ENCODE measurements at regions not wholly inside any gene's neighbourhood (a gene's known extent, or its start where the extent isn't known, plus 50 kb on each side); places are given as distances from the start of the nearest gene placed in this dataset.
"Not testable (repeated sequence)": the region's sequence is repeated elsewhere in the genome, so short reads cannot be mapped to it uniquely, and the experiment has no call there.

DNA sequence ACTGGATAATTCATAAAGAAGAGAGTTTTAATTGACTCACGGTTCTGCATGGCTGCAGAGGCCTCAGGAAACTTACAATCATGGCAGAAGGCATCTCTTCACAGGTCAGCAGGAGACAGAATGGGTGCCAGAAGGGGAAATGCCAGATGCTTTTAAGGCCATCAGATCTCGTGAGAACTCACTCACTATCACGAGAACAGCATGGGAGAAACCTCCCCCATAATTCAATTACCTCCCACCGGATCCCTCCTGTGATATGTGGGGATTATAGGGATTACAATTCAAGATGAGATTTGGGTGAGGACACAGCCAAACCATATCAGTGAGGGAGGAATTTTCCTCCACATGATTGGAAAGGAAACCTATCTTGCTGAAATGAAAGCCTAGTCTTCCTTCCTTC is 108.1 kb upstream of the TMEM132E start:
- not testable (repeated sequence) for DNase-seq

DNA sequence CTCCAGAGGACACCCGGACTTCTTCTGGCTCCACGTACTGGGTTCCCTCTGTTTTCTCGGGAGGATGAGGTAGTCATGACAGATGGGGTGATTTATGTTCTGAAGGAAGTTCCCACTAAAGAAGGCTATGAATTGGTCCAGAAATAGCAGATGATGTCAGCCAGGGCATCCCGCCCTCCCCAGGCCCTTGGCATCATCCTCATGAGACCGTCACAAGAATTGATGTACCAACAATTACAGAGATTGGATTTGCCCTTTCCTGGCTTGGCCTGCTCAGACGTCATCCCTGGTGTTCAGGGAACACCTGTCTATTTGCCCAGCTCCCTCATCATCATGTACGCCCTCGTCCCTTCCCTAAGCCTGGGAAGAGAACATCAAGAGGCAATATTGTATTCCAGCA is 102.8 kb upstream of the CCL1 start:
- DNase-seq, result no peak

DNA sequence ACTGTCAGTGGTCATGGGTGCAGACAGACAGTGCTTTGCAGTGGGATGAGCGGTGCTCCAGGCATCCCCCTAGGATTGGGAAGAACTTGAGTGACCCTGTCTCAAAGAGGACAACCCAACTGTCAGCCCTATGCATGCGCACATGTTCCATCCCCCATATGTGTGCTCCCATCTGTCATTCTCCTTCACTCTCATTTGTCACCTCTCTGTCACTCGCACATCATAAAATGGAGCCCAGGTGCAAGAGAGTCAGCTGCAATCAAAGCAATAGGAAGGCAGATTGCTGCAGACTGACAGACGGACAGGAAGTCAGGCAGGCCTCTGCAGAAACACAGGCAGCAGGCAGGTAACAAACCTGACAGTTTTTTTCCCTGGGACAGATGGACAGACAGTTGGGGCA is 101.8 kb upstream of the CCL1 start:
- no peak for DNase-seq

DNA sequence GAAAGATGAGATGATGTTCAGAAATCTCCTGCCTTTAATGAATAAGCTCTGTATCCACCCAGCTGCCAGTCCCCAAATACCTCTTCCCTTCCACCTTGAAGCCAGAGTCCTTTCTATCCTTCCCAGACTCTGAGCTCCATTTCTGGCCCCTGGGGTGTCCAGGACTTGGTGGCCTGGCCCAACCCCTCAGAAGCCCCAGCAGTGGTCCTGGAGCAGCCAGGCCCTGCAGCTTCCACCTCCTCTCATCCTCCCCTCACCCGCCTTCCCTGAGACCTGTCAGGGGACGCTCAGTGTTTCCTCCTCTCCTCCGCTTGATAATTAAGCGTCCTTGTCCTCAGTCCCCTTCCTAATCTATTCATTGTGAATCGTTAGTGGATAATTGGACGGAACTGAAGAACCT is 95.2 kb upstream of the CCL1 start:
- DNase-seq, result no peak

DNA sequence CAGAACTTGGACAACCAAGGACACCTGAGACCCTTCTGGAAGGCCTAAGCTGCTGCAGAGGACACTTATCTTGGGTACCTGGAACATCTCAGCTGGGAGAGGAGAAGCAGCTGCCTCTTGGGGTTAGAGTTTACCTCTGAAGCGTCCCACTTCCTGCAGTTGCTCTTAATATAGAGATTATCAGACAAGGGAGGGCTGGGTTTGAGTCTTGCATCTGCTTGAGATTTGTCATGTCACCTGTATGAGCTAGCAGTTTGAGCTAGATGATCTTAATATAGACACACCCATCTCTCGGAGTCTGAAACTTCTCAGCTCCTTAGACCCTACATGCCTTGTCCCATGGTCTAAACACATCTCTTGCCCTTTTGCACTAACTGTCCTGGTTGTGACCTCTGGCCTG is 93.1 kb upstream of the CCL1 start:
- no peak for DNase-seq

DNA sequence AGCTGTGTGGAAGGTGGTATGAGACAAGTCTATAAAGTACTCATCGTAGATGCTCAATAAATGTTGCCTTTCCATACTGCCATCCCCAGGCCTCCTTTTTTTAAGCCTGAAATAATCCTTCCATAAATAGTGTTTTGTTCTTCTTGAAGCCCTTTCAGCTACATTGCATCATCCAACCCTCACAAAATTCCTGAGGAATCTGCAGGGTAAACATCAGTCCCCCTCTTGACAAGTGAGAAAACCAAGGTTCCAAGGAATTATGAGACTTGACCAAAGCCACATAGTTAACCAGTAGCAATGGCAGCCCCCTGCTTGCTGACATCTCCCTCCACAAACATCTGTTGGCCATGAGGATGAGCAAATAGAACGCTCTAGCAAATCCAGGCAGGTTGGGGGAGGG is 89.7 kb upstream of the CCL1 start:
- DNase-seq, result no peak

DNA sequence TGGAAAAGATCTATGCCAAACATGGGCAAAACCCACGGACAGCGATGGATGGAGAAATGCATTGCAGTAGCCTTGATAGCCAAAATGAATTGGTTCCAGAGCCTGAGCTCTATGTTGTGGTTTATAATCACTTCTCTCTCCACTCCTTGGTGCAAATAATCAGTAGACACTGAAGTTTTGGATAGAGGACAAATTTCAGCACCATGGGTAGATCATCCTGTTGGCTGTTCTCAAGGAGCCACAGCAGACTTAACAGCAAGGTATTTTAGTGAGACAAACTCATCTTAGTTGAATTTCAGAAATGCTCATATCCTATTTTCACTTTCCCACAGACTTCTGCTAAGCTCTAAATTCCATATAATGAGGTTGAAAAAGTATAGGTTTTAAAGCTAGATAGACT is 88.3 kb upstream of the CCL1 start:
- DNase-seq, result no peak

DNA sequence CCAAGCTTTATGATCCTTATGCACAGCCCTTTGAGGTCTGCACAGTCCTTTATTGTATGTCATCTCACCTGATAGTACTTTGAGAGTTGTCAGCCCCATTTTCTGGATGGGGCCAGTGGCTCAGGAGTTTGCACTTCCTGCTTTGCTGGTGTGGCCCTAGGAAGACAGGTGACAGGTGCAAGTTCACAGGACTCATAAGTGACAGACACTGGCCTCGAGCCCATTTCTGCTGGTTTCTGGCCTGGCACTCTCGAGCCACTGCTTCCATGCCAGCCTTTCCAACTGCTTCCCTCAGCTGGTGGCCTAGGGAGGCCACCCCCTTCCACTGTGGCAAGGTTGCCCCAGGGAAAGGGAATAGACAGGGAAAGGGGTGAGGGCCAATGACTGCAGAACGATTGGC is 84.4 kb upstream of the CCL1 start:
- no peak for DNase-seq

DNA sequence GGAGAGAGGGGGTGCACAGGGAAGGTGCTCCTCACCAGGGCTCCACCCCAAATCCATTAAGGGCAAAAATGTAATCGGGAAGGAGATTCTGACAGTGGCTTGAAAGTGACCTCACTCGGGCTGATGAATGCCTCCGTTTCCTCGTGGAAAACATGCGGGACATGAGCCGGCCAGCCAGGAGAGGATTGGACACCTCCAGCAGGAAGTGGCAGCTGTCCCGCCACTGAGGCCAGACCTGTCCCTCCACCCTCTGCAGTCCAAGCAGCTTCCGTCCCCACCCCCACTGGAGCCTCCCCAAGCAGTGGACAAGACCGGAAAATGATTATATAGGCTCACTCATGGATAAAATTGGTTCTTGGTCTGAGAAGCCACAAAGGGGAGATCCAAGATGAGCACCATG is 82.1 kb upstream of the CCL1 start:
- no peak for DNase-seq

DNA sequence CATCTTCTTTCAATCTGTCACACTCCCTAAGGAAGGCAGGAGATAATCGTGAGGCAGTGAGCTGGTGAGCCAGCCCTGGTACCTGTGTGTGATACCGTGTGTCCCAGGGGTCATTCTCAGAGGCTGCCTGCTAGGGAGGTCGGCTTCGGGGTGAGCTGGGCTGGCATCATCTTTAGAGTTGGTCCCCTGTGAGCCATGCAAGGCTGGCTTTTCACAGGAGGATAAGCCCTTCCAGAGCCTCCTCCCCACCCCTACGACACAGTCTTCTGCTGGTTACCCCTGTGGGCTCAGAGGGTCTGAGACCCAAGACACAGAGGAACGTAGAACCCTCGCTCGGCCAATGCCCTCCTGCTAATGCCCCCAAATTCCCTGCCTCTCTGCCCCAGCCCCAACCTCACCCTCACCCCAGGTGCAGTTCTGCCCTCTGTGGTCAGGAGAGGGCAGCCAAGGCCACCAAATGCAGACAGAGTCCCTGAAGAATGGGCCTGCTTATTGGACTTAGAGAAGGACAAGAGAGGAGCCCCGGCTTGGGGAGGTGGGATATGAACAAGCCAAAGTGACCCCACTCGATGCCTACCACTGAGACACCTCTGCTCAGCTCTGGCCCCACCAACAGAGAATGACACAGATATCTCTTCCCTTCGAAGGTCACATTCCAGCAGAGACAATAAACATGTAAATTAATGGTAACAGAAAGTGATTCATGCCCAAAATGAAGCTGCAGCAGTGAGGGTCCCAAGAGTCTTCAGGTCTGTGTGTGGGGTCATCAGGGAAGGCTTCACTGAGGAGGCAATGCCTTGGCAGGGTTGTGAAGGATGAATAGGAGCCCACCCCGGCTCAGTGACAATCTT is 80.8 kb upstream of the CCL1 start:
- DNase-seq, result no peak

DNA sequence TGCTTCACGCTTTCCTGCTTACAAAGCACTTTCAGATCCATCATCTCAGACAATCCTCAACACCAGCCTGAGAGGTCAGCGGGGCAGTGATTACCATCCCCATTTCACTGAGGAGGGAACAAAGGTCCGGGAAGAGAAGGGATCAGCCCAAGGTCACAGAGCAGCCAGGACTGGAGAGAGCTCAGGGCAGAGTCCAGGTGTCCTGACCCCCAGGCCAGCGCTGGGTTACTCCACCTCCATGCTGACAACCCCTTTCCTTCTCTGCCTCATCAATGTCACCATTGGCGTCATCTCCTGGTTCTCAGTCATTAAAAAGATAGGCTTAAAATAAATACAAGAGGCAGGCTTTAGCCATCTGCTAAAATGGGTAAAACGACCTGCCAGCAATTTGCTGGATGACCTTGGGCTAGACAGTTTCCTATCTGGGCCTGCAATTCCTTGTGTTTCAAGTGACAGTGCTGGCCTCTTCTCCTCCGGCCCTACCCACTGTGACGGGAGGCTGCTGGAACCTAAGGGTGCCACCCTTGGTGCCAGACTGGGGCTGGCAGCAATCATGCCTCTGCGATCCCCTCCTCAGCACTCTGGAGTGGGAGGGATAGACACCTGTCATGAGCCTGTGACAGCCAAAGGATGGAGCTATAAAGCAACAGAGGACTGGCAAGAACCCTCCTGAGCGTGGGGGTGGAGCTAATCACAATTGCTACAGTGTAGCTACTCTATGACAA is 79.5 kb upstream of the CCL1 start:
- DNase-seq, result no peak

DNA sequence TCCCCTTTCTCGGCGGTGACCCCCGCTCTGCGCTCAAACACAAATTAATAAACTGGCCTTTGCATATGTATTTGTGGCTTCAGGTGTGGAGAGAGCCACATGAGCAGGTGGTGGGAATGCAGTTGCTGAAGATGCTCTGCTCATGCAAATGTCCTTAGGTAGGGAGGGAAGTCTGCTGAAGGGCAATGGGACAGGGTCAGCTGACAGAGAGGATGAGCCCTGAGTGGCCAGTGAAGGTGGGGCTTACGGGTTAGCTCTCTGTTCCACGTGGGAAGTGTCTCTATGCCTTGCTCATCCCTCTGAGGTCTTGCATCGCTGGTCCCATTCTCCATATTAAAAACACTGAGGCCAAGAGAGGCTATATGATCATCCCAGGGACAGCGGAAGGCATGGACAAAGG is 74.2 kb upstream of the CCL1 start:
- DNase-seq, result no peak

DNA sequence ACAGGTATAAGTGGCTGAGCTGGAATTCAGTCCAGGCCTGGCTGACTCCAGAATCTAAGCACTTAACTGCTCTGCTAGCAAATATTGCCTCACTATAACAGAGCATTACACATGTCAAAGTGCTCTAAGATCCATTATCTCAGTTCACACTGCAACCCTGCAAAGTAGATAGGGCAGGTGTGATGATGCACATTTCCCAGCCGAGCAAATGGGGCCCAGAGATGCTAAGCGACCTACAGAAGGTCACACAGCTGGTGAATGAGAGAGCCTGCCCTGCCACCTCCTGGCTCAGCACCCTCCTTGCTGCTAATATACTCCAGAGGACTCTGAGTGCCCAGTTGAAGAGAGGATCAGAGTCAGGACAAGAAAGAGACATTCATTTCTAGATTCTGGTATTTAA is 73.6 kb upstream of the CCL1 start:
- no peak for DNase-seq

DNA sequence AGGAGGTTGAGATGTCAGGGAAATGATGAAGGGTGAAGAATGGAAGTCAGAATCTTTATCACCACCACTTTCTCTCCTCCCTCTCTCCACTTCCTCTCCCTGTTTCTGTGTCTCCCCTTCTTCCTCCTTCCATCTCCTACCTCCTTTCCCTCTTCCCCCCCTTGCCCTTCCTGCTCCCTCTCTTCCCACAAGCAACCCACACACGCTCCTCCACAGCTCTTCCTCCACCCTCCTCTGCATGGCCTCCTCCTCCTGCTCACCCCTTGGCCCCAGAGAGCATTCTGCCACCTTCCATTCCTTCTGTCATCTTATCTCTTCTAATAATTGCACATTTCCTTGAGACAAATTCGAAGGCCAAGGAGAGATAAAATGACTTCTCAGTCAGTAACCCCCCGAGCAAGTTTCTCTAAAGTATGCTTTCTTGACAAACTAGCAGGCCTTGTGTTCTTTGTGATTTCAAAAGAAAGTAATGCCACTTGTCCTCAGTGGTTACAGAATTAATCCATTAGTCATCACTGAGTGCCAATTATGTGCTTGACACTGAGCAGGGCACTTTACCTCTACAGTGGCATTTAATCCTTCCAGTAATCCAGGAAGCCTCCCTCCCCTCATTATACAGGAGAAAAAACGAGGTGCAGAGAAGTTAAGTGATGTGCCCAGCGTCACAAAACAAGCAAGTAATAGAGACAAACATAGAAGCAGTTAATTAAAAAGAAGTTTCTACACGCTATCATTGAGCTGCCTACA is 72.3 kb upstream of the CCL1 start:
- DNase-seq, result no peak

DNA sequence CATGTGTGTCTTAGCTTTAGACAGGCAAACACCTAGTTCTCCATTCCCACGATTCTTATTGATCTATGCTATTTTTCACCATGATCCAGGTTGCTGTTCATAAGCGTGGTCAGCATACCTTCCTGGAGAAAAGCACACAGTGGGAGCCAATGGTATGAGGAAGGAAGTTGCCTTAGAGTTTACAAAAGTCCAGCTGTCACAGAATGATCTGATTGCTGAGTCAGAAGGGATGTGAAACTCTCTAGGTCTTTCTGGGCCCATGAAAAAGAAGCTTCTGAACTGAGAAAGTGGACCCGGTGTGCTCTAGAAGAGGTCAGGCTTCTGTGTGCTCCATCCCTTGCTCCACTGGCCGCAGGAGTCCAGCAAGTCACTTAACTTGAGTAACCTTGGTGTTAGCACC is 71.0 kb upstream of the CCL1 start:
- DNase-seq, result no peak

DNA sequence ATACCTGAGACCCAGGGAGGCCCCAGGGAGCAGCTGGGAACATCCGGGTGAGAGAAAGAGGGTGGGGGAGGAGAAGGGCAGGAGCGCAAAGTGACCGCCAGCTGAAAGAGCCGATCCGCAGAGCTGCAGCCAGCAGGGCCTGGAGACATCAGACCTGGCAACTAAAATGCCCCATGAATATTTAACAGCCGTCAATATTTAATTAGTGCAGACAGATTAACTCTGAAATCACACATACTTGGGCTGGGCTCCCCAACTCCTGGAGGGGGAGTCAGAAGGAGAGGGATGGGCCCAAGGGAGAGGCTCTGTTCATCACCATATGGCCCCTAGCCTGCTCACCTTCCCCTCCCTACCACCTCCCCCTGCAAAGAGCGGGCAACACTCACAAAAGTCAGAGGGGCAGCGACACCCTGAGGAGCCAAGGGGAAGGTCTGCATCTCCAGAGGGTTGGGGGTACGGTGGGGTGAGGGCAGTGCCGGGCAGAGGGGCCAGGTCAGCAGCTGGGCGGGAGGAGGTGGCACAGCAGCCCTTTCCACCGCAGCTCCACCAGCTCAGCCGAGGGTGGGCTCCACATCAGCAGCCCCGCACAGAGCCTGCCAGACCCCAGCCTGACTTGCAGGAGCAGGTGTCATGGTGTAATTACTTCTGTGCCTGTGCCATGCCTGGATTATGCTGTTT is 61.9 kb upstream of the CCL1 start:
- no peak for DNase-seq

DNA sequence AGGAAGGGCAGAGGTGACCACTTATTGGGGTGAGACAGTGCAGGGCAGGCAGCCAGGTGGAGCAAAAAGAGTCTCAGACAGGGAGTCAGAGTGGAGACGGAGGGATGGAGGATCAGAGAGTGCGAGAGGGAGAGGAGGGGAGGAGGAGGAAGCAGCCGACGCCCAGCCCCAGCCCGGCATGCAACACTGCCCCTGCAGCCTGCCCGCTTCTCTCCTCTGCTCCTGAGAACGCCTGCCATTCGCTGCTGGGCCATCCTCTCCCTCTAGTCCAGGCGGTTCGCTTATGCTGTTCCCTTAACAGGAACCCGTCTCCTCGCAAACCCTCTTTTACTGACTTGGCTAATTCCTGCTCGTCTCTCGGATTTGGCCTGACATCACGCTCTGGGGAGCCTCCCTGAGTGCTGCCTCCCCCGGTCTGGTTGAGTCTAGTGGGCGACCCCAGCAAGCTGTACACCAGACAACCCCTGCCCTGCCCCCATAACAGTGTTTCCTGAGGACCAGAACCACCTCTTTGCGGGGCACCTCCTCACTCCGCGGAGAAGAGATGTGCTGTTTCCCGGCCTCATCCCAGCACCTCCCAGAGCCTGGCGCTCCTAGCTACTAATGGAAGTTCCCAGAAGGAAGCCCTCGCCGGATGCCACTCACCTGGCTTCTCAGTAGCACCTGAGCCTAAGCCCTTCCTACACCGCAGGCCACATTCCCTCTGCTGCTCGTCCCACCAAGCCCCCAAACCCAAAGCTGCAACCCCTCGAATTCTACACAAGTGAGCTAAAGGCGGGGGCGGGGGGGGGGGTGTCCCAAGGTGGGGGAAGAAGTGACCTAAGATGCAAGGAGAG is 61.2 kb upstream of the CCL1 start:
- DNase-seq, result no peak

DNA sequence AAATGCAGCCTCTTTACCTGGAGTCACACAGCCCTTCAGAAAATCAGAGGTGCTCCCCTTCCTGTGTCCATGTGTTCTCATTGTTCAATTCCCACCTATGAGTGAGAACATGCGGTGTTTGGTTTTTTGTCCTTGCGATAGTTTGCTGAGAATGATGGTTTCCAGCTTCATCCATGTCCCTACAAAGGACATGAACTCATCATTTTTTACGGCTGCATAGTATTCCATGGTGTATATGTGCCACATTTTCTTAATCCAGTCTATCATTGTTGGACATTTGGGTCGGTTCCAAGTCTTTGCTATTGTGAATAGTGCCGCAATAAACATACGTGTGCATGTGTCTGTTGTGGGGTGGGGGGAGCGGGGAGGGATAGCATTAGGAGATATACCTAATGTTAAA is 60.3 kb upstream of the CCL1 start:
- not testable (repeated sequence) for DNase-seq

DNA sequence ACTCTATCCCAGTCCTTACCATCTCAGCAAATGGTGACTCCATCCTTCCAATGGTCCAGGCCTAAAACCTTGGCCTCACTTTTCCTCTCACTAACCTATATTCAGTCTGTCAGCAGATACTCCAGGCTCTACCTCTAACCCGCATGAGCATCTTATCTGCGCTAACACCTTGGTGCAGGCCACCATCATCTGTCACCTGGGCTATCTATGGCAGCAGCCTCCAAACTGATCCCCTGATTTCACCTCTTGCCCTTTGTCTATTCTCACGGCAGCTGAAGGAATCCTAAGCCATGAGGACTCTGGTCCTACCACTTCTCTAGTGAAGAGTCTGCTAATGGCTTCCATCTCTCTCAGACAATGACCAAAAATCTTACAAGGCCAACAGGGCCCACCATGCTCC is 57.9 kb upstream of the CCL1 start:
- DNase-seq, result no peak

DNA sequence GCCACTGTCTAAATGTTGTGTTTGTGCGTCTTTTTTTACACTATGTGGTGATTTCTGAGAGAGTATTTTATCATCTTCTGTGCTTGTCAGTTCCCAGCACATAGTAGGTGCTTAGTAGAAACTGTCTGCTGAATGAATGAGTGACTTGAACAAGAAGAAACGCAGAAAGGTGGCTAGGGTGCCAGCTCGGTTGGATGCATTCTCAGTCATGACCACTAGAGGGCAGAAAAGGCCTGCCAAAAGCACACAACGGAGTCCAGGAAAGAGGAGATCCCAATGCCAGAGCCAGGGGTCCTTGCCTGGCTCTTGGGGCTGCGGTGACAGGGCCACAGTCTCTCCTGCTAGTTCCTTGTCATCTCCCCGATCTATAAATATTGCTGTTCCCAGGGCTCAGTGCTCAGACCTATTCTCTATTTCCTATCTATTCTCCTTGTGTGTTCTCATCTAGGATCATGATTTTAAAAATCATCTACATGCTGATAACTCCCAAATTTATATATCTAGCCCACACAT is 57.3 kb upstream of the CCL1 start:
- DNase-seq, result peak; percentile 56

DNA sequence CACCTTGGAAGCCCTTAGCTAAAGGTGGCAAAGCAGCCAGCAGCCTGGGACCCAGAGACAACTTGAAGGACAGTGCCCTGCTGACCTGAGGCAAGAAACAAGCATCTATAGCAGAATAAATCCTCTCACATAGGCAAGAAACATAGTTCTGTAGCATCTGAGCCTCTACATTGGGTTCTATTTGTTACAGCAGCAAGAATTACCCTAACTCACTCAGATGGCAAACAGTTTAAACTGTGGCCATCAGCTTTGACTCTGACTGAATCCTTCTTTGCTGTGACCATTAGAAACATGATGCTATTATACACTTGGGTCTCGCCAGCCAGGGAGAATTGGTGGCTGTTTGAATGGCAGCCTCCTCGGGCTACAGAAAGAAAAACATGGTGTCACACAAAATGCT is 53.1 kb upstream of the CCL1 start:
- no peak for DNase-seq

DNA sequence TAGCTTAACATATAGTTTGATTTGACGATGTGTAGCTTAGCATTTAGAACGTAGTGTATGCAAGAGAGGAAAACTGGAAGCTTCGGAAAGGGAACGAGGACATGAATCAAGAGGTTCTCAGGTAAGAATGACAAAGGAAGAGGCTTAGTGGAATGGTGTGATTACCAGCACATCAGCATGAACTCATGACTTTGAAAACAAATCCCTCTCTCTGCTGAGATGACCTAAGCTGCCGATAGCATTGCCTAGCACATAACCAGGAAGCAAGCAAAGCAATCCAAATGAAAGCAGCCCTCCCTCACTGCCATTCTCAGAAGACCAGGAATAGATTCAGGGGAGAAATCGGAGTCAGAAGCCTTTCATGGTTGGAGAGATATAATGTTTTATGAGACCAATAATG is 51.3 kb upstream of the CCL1 start:
- no peak for DNase-seq
